ENCODE measurements at regions not wholly inside any gene's neighbourhood (a gene's known extent, or its start where the extent isn't known, plus 50 kb on each side); places are given as distances from the start of the nearest gene placed in this dataset.

- TF ChIP-seq CTCF (IDR thresholded peaks at IDR 0.05; ENCODE audit: borderline replicate concordance, extremely low read depth, low read length, poor library complexity, severe bottlenecking) (no peak), EZH2 (IDR thresholded peaks at IDR 0.05; ENCODE audit: borderline replicate concordance, low read depth, low read length, severe bottlenecking) (no peak)
These were observed 737.9 kb downstream of the MECOM start for GRCh38 chr3:168925568-168925967.
